T1000 (cell line): ENCODE measurements at regions not wholly inside any gene's neighbourhood (a gene's known extent, or its start where the extent isn't known, plus 50 kb on each side); places are given as distances from the start of the nearest gene placed in this dataset.

Experiments
- DNase-seq: peaks from one replicate; lab custom pipeline; 2025; ENCODE audit warnings: mixed read lengths; lab: John Stamatoyannopoulos, UW

DNA sequence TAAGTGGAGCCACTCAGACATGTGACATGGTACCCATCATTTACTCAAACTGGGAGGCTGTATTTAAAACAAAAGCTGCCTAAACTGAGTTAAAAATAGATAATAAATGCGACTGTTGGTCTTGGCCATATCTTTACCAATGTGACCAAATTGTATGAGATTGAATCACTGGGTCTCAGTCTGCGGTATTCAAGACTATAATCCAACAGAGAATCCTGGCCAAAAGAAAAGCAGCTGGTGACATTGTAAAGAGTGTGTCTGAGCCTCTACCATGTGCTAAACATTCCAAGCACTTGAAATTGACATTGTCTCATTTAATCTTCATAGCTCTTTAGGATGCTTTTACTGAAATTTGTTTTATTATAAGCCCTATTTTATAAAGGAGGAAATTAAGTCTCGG is 282.6 kb downstream of the ZNF608 start:
- no peak for DNase-seq

GRCh38 chr5:124462751-124463150 is 283.7 kb downstream of the ZNF608 start:
- DNase-seq: no peak

- DNase-seq: no peak
Observed at GRCh38 chr5:124461941-124462340, 284.5 kb downstream of the ZNF608 start.

GRCh38 chr5:124461157-124461556 is 285.3 kb downstream of the ZNF608 start:
- DNase-seq: no peak

DNA sequence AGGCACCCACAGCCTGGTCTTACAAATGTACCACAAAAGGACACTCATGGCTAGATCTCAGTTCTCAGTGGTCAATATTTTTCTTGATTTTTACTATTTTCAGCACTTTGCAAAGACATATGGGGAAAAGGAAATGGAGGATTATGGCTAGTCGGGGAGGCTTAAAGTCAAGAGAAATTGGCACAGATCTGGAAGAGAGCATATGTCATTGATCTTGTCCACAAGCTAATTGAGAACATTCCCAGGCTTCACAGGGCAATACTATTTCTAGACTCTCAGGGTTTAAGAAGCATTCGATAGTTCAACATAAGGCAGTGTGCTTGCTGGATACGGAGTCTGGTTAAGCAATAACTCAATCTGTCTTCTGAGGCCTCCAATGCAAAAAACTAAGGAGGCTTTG is 285.8 kb downstream of the ZNF608 start:
- DNase-seq: no peak

GRCh38 chr5:124459984-124460383 is 286.5 kb downstream of the ZNF608 start:
- DNase-seq: no peak

- DNase-seq: no peak
Observed at GRCh38 chr5:124457901-124458300, 288.5 kb downstream of the ZNF608 start.

DNA sequence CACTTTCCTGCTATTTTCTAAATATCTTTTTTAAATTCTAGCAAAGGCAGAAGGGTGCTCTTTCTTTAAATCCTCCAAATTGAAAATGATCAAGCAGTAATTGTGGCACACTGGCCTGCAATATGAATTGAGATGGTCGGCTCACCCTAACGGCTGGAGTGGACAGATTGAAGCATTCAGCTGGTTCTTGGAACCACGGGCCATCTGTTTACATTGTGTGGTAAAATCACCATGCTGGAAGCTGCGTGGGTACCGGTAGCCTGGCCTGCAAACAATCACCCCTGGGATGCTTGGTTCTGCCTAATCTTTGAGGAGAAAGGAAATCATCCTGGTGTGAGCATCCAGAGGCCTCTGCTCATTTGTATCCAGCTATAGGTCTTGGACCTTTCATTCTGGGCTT is 289.3 kb downstream of the ZNF608 start:
- DNase-seq: no peak

- no peak for DNase-seq
Observed at GRCh38 chr5:124456249-124456648, 290.2 kb downstream of the ZNF608 start.

- no peak for DNase-seq
Observed at GRCh38 chr5:124454081-124454480, 292.4 kb downstream of the ZNF608 start.

GRCh38 chr5:124453221-124454051 is 293.0 kb downstream of the ZNF608 start:
- no peak for DNase-seq

GRCh38 chr5:124452412-124452811 is 294.0 kb downstream of the ZNF608 start:
- no peak for DNase-seq

- DNase-seq: no peak
Observed at GRCh38 chr5:124451721-124452383, 294.6 kb downstream of the ZNF608 start.

- DNase-seq: no peak
Observed at GRCh38 chr5:124446120-124446519, 300.3 kb downstream of the ZNF608 start.

DNA sequence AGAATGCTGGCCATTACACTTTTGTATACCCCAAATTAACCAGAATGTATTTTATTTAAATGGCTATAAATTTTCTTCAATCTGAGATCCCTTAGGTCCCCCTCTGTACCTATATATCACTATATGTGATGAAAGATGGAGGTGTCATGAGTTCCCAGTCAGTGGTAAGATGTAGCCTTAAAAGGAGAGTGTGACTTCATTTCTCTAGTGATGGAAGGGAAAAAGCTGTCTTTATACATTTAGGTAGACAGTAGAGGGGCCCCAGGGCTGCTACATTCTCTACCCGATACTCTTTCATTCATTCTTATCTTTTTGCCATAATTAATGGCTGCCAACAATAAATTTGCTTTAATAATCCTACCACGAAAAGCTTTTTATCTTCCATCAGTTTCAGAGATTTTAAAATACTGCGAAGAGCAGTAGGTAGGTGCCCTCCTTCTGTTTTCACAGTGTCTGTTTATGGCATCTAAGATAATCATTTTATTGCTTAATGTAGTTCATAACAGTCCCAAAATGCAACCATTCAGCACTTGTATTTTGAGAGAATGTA is 301.3 kb downstream of the ZNF608 start:
- DNase-seq: no peak

DNA sequence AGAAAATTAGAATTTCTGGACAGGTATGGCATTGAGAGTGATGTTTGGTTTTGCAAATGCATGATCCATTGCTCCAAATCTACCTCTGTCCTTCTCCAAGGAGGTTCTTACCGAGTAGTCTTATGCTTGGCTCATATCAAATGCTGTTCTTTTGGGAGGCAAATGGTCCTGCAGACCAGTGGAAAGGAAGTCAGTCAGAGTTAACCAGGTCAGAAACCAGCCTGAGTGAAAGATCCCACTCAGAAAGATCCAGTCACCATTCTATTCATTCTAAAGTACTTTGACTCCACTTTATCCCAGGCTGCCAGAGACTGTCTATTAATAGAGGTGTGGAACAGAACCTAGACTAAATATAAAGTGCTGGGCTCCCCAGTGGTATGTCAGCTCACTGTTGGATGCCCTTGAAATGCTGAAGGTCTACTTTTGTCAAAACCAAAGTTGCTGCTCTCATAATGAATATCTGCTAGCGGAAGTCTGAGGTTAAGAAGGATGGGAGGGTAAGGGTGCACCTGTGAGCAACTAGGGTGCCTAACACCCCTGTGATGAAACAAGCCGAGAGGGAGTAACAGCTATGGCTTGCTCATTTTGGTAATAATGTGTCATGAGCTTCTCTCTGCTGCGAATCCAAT is 302.2 kb downstream of the ZNF608 start:
- no peak for DNase-seq

- no peak for DNase-seq
Observed at GRCh38 chr5:124440471-124440870, 306.0 kb downstream of the ZNF608 start.

DNA sequence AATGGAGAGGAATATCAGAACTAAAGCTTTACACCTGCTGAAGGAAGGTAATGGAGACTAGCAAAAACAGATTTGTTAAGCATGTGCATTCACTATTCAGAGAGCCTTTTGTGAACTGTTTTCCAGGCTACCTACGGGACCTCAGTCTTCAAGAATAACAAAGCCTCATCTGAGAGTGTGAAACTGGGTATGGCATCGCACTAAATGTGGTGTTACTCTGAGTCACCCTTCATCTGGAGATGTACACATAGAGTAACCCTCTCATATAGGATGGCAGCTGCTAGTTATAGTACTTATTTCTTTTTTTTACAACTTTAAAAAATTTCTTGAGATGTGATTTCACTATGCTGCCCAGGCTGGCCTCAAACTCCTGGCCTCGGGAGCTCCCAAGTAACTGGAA is 306.8 kb downstream of the ZNF608 start:
- DNase-seq: no peak

GRCh38 chr5:124438903-124439281 is 307.5 kb downstream of the ZNF608 start:
- DNase-seq: no peak

DNA sequence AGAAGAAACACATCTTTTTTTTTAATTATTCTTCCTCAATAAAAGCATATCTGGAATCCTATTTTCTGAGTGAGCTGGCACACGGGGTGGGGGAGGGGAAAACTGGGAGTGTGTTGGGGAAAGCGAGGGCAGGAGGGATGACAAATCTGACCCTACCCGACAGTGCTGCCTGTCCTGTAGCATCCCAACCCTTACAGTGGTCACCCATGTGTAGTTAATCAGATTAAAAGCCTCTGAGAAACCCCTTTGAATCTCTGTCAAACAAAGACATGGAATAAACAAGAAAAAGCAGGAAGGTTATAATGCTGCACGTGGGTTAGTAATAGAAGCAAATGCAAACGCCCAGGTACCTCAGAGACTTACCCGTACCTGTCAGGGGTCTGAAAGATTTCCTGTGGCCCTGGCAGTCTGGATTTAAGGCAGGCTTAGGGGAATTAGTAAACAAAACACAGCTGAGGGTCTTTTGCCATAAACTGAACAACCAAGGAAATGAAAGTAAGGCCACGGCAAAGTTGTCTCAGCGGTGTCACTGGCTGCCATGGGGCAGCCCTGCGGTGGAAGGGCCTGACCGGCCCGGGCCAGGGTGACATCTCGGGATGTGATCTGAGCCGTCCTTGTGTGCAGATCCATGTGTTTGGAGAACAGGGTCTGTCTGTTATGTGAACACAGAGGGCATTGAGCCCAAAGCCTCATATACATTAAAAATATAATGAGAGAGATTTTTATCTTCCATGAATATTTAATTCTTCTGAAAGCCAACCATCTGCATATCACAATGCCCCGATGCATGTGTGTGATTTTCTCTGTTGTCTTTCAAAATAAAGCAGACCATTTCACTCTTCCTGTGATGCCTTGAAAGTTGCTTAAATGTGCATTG is 308.2 kb downstream of the ZNF608 start:
- DNase-seq: no peak

DNA sequence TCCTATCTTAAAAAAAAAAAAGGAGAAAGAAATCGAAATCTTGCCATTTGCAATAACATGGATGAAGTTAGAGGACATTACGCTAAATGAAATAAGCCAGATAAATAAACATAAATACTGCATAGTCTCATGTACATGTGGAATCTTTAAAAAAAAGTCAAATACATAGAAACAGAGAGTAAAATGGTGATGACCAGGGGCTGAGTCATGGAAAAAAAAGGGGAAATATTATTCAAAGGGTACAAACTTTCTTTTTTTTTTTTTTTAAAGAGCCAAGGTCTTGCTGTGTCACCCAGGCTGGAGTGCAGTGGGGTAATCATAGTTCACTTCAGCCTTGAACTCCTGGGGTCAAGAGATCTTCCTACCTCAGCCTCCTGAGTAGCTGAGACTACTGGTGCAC is 310.1 kb downstream of the ZNF608 start:
- no peak for DNase-seq

GRCh38 chr5:124433170-124433569 is 313.3 kb downstream of the ZNF608 start:
- no peak for DNase-seq
